GM12864 (cell line): ENCODE measurements at regions not wholly inside any gene's neighbourhood (a gene's known extent, or its start where the extent isn't known, plus 50 kb on each side); places are given as distances from the start of the nearest gene placed in this dataset.

ENCODE experiments used
- DNase-seq: peaks from one replicate; pipeline ENCODE4 v3.0.0-alpha.2; 2011; ENCODE audit warnings: low read depth
- H3K4me3 ChIP-seq: 2 replicates; pipeline ENCODE4 v1.5.1; 2011; ENCODE audit warnings: mild to moderate bottlenecking, low read depth, low read length, control low read depth
- CTCF ChIP-seq: IDR thresholded peaks from 2 replicates; pipeline ENCODE4 v1.5.1; 2011; ENCODE audit warnings: low read depth, mild to moderate bottlenecking, moderate library complexity, low read length, control low read depth, inconsistent platforms; ENCODE audit errors: missing control alignments

GRCh38 chr14:27391331-27391730, 793.5 kb upstream of the NOVA1 start:
- TF ChIP-seq CTCF, result no peak
- no peak for DNase-seq
- H3K4me3 ChIP-seq, result no peak overlapping the region

- DNase-seq, result no peak
- TF ChIP-seq CTCF, result no peak
These were observed 794.3 kb upstream of the NOVA1 start for GRCh38 chr14:27392153-27392552.

GRCh38 chr14:27409944-27410343, 812.1 kb upstream of the NOVA1 start:
- H3K4me3 ChIP-seq, result no peak overlapping the region
- TF ChIP-seq CTCF, result no peak
- DNase-seq, result no peak

More at GRCh38 chr14:27392153-27392552, 794.3 kb upstream of the NOVA1 start:
- H3K4me3 ChIP-seq, result no peak overlapping the region

- H3K4me3 ChIP-seq, result no peak overlapping the region
- DNase-seq, result no peak
- no peak for TF ChIP-seq CTCF
These were observed 813.1 kb upstream of the NOVA1 start for GRCh38 chr14:27410981-27411380.

GRCh38 chr14:27427796-27428195, 830.0 kb upstream of the NOVA1 start:
- TF ChIP-seq CTCF, result no peak

GRCh38 chr14:27435923-27436670, 838.3 kb upstream of the NOVA1 start:
- DNase-seq, result no peak
- no peak overlapping the region for H3K4me3 ChIP-seq
- no peak for TF ChIP-seq CTCF

More at GRCh38 chr14:27427796-27428195, 830.0 kb upstream of the NOVA1 start:
- H3K4me3 ChIP-seq, result no peak overlapping the region
- no peak for DNase-seq

GRCh38 chr14:27484633-27485032, 886.8 kb upstream of the NOVA1 start:
- no peak for DNase-seq
- no peak for TF ChIP-seq CTCF
- H3K4me3 ChIP-seq, result no peak overlapping the region
